ENCODE measurements at regions not wholly inside any gene's neighbourhood (a gene's known extent, or its start where the extent isn't known, plus 50 kb on each side); places are given as distances from the start of the nearest gene placed in this dataset.

GRCh38 chr9:108534741-108535140, 321.0 kb downstream of the ACTL7B start:
- TF ChIP-seq POLR2A (IDR thresholded peaks at IDR 0.05): no peak
- TF ChIP-seq, protein P1, sequence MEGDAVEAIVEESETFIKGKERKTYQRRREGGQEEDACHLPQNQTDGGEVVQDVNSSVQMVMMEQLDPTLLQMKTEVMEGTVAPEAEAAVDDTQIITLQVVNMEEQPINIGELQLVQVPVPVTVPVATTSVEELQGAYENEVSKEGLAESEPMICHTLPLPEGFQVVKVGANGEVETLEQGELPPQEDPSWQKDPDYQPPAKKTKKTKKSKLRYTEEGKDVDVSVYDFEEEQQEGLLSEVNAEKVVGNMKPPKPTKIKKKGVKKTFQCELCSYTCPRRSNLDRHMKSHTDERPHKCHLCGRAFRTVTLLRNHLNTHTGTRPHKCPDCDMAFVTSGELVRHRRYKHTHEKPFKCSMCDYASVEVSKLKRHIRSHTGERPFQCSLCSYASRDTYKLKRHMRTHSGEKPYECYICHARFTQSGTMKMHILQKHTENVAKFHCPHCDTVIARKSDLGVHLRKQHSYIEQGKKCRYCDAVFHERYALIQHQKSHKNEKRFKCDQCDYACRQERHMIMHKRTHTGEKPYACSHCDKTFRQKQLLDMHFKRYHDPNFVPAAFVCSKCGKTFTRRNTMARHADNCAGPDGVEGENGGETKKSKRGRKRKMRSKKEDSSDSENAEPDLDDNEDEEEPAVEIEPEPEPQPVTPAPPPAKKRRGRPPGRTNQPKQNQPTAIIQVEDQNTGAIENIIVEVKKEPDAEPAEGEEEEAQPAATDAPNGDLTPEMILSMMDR (IDR thresholded peaks at IDR 0.05): no peak
